ENCODE measurements at regions not wholly inside any gene's neighbourhood (a gene's known extent, or its start where the extent isn't known, plus 50 kb on each side); places are given as distances from the start of the nearest gene placed in this dataset.
"Not testable (repeated sequence)": the region's sequence is repeated elsewhere in the genome, so short reads cannot be mapped to it uniquely, and the experiment has no call there.

DNA sequence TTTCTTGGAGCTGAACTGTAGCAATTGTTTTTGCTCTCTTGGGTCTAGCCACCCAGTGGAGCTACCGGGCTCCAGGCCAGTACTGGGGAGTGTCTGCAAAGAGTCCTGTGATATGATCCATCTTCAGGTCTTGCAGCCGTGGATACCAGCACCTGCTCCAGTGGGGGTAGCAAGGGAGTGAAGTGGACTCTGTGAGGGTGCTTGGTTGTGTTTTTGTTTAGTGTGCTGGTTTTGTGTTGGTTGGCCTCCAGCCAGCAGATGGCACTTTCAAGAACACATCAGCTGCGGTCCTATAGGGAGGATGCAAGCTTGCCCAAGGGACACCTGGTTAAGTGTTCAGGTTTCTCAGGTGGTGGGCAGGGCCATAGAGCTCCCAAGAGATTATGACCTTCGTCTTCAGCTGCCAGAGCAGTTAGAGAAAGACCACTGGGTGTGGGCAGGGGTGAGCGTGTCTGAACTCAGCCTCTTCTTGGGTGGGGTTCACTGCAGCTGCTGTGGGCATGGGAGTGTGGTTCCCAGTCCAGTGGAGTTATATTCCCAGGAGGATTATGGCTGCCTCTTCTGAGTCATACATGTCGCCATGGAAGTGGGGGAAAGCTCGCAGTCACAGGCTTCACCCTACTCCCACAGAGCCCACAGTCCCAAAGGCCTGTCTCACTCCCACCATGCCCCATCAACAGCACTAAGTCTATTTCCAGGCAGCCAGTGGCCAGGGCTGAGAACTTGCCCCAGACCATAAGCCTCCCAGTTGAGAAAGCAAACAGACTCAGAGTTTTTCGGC is 811.6 kb downstream of the GLUD2 start:
- H3K4me1 ChIP-seq: no peaks in the 10 kb centered on the region
- in situ Hi-C loops (cut with MboI; ENCODE audit: low sequenced_read_pairs): no loop called here
- no peak overlapping the region for H3K4me3 ChIP-seq
- H3K36me3 ChIP-seq (replicated peaks): no peaks in the 10 kb centered on the region
- no peaks in the 10 kb centered on the region for H3K27me3 ChIP-seq (ENCODE audit: low read depth)
- no peak for DNase-seq (ENCODE audit: low spot score in 2 of 2)
- H3K9me3 ChIP-seq: no peaks in the 10 kb centered on the region

DNA sequence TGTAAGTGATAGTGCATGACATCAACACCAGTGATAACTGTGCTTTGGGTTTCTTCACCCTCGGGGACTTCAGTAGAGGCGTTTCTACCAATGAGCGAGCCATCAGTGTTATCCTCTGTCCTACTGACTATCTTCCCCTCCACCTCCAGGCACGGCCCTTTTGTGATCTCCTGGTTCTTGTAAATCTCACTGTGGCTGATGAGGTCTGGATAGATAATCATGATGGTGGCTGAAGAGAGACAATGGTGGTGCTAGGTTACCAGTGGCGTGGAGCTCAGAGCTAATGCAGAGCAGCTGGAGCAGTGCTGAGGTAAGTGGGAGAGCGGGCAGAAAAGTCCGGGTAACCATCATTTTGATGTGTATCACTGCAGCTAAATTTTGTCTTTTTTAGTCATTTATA is 816.6 kb downstream of the GLUD2 start:
- in situ Hi-C loops (cut with MboI; ENCODE audit: low sequenced_read_pairs): no loop called here

DNA sequence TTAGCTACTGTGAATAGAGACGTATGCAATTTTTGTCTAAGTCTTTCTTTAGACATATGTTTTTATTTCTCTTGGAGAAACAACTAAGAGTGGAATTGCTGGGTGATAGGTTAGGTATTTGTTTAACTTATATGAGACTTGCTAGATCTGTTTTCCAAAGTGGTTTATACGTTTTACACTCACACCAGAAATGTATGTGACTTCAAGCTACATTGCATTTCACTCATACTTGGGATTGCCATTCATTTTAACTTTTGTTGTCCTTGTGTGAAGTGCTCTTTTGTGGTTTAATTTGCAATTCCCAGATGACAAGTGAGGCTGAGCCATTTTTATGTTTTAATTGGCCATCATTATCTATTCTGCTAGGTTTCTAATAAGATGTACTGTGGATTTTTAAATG is 817.2 kb downstream of the GLUD2 start:
- in situ Hi-C loops (cut with MboI; ENCODE audit: low sequenced_read_pairs): no loop called here
- H3K4me1 ChIP-seq: no peaks in the 10 kb centered on the region
- no peak overlapping the region for H3K4me3 ChIP-seq
- no peaks in the 10 kb centered on the region for H3K27me3 ChIP-seq (ENCODE audit: low read depth)
- no peak for DNase-seq (ENCODE audit: low spot score in 2 of 2)
- H3K36me3 ChIP-seq (replicated peaks): no peaks in the 10 kb centered on the region
- H3K9me3 ChIP-seq: no peaks in the 10 kb centered on the region

More for the DNA sequence above, 816.6 kb downstream of the GLUD2 start:
- Histone ChIP-seq H3K4me1 (no peaks in the 10 kb centered on the region), H3K36me3 (replicated peaks) (no peaks in the 10 kb centered on the region), H3K4me3 (no peak overlapping the region), H3K27me3 (ENCODE audit: low read depth) (no peaks in the 10 kb centered on the region), H3K9me3 (no peaks in the 10 kb centered on the region)
- no peak for DNase-seq (ENCODE audit: low spot score in 2 of 2)

DNA sequence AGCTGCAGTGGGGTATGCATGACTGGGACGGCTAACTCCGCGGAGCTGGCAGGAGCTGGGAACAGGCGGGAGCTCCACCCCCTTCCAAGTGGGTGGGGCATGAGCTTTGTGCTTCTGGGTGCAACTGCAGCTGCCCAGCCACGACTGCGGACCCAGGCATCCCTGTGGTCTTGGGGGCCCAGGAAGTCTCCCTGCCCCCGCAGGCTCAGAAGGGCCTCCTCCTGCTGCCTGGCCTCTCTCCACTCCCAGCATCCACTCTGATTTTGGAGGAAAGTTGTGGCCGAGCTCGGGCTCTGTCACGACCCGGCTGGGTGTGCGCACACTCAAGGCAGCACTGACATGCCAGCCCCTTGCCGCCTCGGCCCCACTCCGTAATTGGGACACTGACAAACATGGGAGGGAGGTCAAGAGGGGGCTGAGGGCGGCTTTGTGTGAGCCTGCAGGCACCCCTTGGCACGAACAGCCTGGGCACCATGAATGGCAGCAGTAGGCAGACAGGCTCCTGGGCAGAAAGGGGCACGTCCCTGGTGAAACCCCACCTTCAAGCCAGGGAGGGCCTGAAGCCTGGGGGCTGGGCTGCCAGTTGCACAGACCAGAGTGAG is 822.6 kb downstream of the GLUD2 start:
- Histone ChIP-seq H3K9me3 (no peaks in the 10 kb centered on the region), H3K27me3 (ENCODE audit: low read depth) (no peaks in the 10 kb centered on the region), H3K4me3 (no peak overlapping the region), H3K36me3 (replicated peaks) (no peaks in the 10 kb centered on the region), H3K4me1 (no peaks in the 10 kb centered on the region)
- DNase-seq (ENCODE audit: low spot score in 2 of 2): no peak
- in situ Hi-C loops (cut with MboI; ENCODE audit: low sequenced_read_pairs): no loop called here

DNA sequence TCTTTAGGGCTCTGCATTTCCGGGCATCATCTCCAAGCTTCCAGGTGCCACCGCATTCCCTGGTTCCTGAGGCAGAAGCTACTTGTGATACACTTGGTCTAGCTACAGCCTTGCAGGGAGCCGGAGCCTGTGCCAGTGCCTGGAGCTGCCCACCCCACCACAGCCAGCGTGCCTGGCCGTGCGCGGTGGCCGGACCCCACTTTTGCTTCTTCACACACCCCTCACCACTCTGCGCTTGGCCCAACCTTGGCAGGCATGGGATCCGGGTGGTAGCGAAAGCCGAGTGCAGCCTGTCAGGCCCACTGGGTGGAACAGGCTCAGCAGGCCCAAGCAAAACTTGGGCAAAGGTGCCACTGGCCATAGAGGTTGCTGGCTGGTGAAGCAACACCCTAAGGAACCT is 823.7 kb downstream of the GLUD2 start:
- H3K36me3 ChIP-seq (replicated peaks): no peaks in the 10 kb centered on the region
- in situ Hi-C loops (cut with MboI; ENCODE audit: low sequenced_read_pairs): no loop called here
- H3K4me1 ChIP-seq: no peaks in the 10 kb centered on the region
- no peak for DNase-seq (ENCODE audit: low spot score in 2 of 2)
- H3K9me3 ChIP-seq: no peaks in the 10 kb centered on the region
- H3K27me3 ChIP-seq (ENCODE audit: low read depth): no peaks in the 10 kb centered on the region
- no peak overlapping the region for H3K4me3 ChIP-seq

DNA sequence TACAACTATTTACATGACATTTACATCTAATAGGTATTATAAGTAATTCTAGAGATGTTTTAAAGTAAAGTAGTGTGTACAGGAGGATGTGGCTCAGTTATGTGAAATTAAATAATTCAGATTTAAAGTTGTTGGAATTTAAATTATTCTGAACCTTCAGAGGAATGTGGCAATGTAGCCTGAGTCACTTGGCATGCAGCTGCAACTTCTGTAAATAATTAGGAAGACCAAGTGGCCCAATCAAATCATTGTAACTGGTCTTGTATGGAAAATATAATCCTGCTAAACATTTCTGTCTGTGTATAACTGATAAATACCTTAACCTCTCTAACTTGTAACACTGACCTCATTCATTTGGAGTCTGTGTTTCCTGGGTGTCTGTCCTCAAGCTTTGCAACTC is 828.9 kb downstream of the GLUD2 start:
- in situ Hi-C loops (cut with MboI; ENCODE audit: low sequenced_read_pairs): no loop called here
- H3K9me3 ChIP-seq: no peaks in the 10 kb centered on the region
- no peaks in the 10 kb centered on the region for H3K27me3 ChIP-seq (ENCODE audit: low read depth)
- no peak for DNase-seq (ENCODE audit: low spot score in 2 of 2)
- H3K4me3 ChIP-seq: no peak overlapping the region
- H3K36me3 ChIP-seq (replicated peaks): no peaks in the 10 kb centered on the region
- H3K4me1 ChIP-seq: no peaks in the 10 kb centered on the region

DNA sequence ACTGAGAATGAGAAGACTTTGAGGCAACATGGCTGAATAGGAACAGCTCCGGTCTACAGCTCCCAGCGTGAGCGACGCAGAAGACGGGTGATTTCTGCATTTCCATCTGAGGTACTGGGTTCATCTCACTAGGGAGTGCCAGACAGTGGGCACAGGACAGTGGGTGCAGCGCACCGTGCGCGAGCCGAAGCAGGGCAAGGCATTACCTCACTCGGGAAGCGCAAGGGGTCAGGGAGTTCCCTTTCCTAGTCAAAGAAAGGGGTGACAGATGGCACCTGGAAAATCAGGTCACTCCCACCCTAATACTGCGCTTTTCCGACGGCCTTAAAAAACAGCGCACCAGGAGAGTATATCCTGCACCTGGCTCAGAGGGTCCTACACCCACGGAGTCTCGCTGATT is 829.9 kb downstream of the GLUD2 start:
- H3K4me3 ChIP-seq; DNase-seq (ENCODE audit: low spot score in 2 of 2); H3K9me3 ChIP-seq; H3K36me3 ChIP-seq (replicated peaks); in situ Hi-C loops (cut with MboI; ENCODE audit: low sequenced_read_pairs); H3K27me3 ChIP-seq (ENCODE audit: low read depth); H3K4me1 ChIP-seq: not testable (repeated sequence)

DNA sequence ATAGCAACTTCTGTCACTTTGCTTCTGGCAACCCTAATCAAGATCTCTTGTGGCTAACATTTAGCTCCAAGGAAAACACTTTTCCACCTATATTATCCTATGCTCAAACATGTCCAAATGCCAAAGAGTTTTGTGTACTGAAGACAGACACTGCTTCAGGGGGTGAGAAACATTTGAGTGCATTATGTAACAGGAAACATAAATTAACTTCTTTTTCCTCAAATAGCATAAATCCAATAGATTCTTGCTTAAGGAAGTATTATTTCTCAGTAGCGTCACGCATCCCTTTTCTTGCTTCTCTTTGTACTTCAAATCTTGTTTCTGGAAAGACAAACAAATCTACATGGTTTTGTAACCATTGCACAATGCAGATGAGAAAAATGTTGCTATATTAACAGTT is 839.1 kb downstream of the GLUD2 start:
- in situ Hi-C loops (cut with MboI; ENCODE audit: low sequenced_read_pairs): no loop called here

DNA sequence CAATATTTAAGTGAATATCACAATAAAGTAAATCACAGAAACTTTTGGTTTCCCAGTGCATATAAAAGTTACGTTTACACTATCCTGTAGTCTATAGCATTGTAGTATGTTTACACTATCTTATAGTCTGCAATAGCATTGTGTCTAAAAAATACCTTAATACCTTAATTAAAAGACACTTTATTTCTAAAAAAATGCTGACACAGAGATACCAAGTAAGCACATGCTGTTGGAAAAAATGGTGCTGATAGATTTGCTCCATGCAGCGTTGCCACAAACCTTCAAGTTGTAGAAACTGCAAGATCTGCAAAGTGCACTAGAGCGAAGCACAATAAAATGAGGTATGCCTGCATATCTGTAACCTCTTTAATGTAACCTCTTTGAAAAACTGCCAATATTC is 847.3 kb downstream of the GLUD2 start:
- Histone ChIP-seq H3K36me3 (replicated peaks) (no peaks in the 10 kb centered on the region), H3K4me1 (no peaks in the 10 kb centered on the region), H3K4me3 (no peak overlapping the region), H3K9me3 (no peaks in the 10 kb centered on the region), H3K27me3 (ENCODE audit: low read depth) (no peaks in the 10 kb centered on the region)
- DNase-seq (ENCODE audit: low spot score in 2 of 2): no peak
- in situ Hi-C loops (cut with MboI; ENCODE audit: low sequenced_read_pairs): no loop called here

More for the DNA sequence above, 839.1 kb downstream of the GLUD2 start:
- no peak for DNase-seq (ENCODE audit: low spot score in 2 of 2)
- Histone ChIP-seq H3K4me1 (no peaks in the 10 kb centered on the region), H3K9me3 (no peaks in the 10 kb centered on the region), H3K4me3 (no peak overlapping the region), H3K36me3 (replicated peaks) (no peaks in the 10 kb centered on the region), H3K27me3 (ENCODE audit: low read depth) (no peaks in the 10 kb centered on the region)

DNA sequence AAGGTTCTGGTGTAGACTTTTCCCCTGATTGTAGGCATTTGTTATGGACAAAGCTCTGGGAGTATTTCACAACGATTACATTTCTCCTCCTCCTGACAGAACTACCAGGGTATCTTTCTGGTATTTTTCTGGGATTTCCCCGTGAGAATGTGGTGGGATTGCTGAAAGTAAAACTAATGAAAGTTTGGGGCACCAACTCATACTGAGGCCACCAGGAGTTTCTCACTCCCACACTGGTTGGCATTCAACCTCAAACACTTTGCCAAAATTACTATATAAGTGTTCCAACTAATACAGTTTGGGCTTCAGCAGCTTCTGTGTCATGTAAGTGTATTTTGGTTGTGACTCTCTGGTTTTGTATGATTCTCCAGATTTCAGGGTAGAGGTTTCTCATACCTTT is 855.1 kb downstream of the GLUD2 start:
- Histone ChIP-seq H3K4me1 (no peaks in the 10 kb centered on the region), H3K36me3 (replicated peaks) (no peaks in the 10 kb centered on the region), H3K9me3 (no peaks in the 10 kb centered on the region), H3K4me3 (no peak overlapping the region), H3K27me3 (ENCODE audit: low read depth) (no peaks in the 10 kb centered on the region)
- DNase-seq (ENCODE audit: low spot score in 2 of 2): no peak
- in situ Hi-C loops (cut with MboI; ENCODE audit: low sequenced_read_pairs): no loop called here

DNA sequence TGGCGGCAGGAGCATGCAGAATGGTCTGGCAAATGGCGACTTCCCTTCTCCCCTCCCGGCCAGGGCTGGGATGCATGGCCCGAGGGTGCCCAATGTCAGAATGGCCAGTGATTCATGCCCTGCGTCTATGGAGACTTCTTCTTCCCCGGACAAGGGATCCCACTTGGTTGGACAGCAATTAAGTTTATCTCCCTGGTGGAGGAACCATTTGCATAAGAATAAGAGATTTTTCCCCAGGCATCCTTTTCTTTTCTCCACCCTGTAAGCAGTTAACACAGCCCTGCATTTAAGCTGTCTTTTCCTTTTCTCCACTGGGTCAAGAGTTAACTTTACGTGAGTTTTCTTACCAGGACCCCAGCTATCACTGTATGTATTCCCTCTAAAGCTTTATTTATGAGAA is 856.6 kb downstream of the GLUD2 start:
- Histone ChIP-seq H3K36me3 (replicated peaks) (no peaks in the 10 kb centered on the region), H3K27me3 (ENCODE audit: low read depth) (no peaks in the 10 kb centered on the region), H3K4me3 (no peak overlapping the region), H3K4me1 (no peaks in the 10 kb centered on the region), H3K9me3 (no peaks in the 10 kb centered on the region)
- in situ Hi-C loops (cut with MboI; ENCODE audit: low sequenced_read_pairs): no loop called here
- no peak for DNase-seq (ENCODE audit: low spot score in 2 of 2)

DNA sequence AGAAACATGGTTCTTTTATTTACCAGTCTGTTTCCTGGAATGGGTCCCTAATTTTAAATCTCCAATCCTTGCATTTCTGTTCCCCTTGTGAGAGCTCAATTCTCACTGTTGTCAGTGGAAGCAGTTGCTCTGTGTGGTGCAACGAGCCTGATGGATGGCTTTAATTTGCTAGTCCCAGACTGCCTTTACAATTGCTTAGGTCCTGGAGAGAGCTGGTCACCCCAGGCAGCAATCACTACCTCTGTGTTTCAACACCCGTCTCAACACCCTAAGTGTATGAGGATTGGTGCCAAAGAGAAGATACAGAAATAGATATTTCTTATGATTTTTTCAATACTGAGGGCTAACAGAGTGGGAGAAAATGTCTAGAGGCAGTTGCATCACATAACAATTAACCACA is 873.8 kb downstream of the GLUD2 start:
- in situ Hi-C loops (cut with MboI; ENCODE audit: low sequenced_read_pairs): no loop called here

DNA sequence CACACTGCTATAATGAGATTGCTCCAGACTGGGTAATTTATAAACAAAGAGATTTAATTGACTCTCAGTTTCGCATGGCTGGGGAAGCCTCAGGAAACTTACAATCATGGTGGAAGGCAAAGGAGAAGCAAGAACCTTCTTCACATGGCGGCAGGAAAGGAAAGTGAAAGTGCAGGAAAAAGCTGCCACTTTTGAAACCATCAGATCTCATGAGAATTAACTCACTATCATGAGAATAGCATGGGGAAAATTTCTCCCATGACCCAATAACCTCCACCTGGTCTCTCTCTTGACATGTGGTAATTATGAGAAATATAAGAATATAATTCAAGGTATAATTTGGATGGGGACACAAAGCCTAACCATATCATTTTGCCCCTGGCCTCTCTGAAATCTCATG is 884.2 kb downstream of the GLUD2 start:
- in situ Hi-C loops (cut with MboI; ENCODE audit: low sequenced_read_pairs): no loop called here
- H3K9me3 ChIP-seq: no peaks in the 10 kb centered on the region

More for the DNA sequence above, 873.8 kb downstream of the GLUD2 start:
- DNase-seq (ENCODE audit: low spot score in 2 of 2): no peak
- Histone ChIP-seq H3K4me3 (no peak overlapping the region), H3K27me3 (ENCODE audit: low read depth) (no peaks in the 10 kb centered on the region), H3K36me3 (replicated peaks) (no peaks in the 10 kb centered on the region), H3K4me1 (no peaks in the 10 kb centered on the region), H3K9me3 (no peaks in the 10 kb centered on the region)

DNA sequence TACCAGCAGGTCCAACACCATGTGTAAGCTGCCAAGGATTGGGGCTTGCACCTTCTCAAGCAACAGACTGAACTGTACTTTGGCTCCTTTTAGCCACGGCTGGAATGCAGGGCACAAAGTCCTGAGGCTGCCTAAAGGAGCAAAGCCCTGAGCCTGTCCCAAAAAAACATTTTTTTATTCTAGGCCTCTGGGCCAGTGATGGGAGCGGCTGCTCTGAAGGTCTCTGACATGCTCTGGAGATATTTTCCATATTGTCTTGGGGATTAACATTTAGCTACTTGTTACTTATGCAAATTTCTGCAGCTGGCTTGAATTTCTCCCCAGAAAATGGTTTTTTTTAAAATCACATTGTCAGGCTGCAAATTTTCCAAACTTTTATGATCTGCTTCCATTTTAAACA is 885.3 kb downstream of the GLUD2 start:
- Histone ChIP-seq H3K36me3 (replicated peaks) (no peaks in the 10 kb centered on the region), H3K4me1 (no peaks in the 10 kb centered on the region), H3K9me3 (no peaks in the 10 kb centered on the region), H3K27me3 (ENCODE audit: low read depth) (no peaks in the 10 kb centered on the region), H3K4me3 (no peak overlapping the region)
- DNase-seq (ENCODE audit: low spot score in 2 of 2): no peak
- in situ Hi-C loops (cut with MboI; ENCODE audit: low sequenced_read_pairs): no loop called here

More for the DNA sequence above, 884.2 kb downstream of the GLUD2 start:
- Histone ChIP-seq H3K4me1 (no peaks in the 10 kb centered on the region), H3K27me3 (ENCODE audit: low read depth) (no peaks in the 10 kb centered on the region), H3K36me3 (replicated peaks) (no peaks in the 10 kb centered on the region), H3K4me3 (no peak overlapping the region)
- DNase-seq (ENCODE audit: low spot score in 2 of 2): no peak

Measured in HAP-1 (cell line).